SU-DHL-6 (cell line): ENCODE measurements at regions not wholly inside any gene's neighbourhood (a gene's known extent, or its start where the extent isn't known, plus 50 kb on each side); places are given as distances from the start of the nearest gene placed in this dataset.

Source experiments
- EZH2phosphoT487 ChIP-seq: fragments of 200-600 bp; sonication (generic), shearing (Covaris generic); conservative IDR thresholded peaks from 2 replicates; pipeline ENCODE4 v1.6.1; 2018; ENCODE audit warnings: mild to moderate bottlenecking, antibody characterized with exemption, low read length, moderate library complexity, mixed read lengths
- TF ChIP-seq, protein P1 (sequence below): fragments of 200-600 bp; sonication (generic); IDR thresholded peaks from one replicate; pipeline ENCODE4 v1.5.1; 2017; ENCODE audit warnings: antibody characterized with exemption, mild to moderate bottlenecking, low read length, moderate library complexity; ENCODE audit not compliant: insufficient read depth, poor library complexity, severe bottlenecking

DNA sequence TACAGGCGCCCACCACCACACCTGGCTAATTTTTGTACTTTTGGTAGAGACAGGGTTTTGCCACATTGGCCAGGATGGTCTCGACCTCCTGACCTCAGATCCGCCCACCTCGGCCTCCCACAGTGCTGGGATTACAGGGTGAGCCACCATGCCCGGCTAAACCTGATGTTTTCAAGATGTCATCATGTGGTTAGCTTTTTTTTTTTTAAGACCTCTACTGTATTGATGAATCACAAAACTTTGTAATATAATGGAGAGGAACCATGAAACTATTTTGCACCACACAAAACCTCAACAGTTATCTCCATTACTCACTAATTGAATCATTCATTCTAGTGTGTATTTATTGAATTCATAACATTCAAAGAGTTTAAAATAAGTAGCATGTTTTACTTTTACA is 94.7 kb upstream of the NEIL3 start:
- TF ChIP-seq, protein P1, sequence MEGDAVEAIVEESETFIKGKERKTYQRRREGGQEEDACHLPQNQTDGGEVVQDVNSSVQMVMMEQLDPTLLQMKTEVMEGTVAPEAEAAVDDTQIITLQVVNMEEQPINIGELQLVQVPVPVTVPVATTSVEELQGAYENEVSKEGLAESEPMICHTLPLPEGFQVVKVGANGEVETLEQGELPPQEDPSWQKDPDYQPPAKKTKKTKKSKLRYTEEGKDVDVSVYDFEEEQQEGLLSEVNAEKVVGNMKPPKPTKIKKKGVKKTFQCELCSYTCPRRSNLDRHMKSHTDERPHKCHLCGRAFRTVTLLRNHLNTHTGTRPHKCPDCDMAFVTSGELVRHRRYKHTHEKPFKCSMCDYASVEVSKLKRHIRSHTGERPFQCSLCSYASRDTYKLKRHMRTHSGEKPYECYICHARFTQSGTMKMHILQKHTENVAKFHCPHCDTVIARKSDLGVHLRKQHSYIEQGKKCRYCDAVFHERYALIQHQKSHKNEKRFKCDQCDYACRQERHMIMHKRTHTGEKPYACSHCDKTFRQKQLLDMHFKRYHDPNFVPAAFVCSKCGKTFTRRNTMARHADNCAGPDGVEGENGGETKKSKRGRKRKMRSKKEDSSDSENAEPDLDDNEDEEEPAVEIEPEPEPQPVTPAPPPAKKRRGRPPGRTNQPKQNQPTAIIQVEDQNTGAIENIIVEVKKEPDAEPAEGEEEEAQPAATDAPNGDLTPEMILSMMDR, result no peak
- TF ChIP-seq EZH2phosphoT487, result no peak
